GM21390 (cell line): ENCODE measurements at regions not wholly inside any gene's neighbourhood (a gene's known extent, or its start where the extent isn't known, plus 50 kb on each side); places are given as distances from the start of the nearest gene placed in this dataset.

Experiments used
- ATAC-seq: cut with Tn5 transposase; IDR thresholded peaks from one replicate; pipeline ENCODE4 v1.9.1; 2021; ENCODE audit not compliant: unreplicated experiment

- no peak for ATAC-seq
Measured at GRCh38 chr7:21140622-21141021, 287.3 kb upstream of the SP4 start.

DNA sequence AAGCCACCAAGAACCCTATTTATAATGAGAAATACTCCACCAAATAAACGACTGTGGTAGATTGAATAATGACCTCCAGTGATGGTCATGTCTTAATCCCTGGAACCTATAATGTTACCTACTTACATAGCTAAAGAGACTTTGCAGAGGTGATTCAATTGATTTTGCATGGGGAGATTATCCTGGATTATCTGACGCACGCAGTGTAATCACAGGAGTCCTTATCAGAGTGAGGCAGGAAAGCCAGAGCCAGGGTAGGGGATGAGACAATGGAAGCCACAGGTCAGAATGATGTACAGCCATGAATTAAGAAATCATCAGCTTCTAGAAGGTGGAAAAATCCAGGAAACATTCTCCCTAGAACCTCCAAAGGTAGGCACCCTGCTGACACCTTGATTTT, 286.4 kb upstream of the SP4 start:
- ATAC-seq: no peak

DNA sequence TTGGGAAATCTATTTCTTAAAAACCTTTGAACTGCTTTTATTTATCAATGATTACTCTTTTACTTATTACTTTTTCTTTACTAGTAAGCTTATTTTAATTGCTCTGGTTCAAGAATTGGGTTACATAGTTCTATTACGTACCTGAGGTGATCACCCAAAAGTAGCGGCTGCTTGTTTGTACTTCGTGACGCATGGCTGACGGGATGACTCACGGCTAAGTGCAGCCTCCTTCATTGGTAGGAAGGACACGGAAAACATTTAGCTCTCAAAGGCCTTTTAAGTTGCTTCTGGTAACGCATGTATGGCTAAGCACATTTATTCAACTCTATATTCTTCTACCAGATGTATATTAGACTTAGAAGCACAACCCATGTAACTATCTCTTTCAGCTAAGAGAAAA, 285.8 kb upstream of the SP4 start:
- no peak for ATAC-seq

GRCh38 chr7:21146642-21147423, 281.1 kb upstream of the SP4 start:
- no peak for ATAC-seq

DNA sequence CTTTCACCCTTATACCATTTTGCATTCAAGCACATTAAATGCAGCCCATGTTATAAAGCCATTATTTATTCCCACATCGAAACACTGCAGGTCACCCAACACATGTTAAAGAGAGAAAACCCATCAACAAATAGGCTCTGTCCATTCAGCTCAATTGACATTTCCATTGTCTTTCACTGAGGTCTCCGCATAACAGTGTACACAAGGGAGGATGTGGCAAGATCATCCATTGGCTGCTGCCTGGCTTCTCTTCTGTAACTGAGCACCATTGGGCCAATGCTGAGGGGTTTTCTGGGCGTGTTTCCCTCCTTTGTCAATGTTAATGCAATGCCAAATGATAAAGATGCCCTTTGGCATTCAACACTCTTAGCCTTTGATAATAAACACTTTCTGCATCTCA, 278.1 kb upstream of the SP4 start:
- ATAC-seq: no peak

DNA sequence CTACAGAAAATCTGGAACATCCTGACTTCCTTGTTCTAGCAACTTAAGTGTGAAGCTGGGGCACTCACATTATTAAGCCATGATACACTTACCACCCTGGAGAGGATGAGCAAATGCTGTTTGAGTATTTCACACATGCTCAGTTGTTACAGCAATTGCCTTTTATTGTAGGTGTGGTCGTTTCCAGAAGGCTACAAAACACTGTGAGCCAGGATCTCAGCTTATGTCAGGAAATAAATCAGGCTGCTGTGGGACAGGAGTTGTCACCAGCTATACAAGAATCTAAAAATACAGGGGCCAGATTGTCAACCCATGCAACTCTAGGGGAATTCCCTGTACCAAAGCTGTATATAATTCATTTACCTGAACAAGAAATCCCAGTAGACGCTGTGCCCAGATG, 273.3 kb upstream of the SP4 start:
- ATAC-seq: no peak

DNA sequence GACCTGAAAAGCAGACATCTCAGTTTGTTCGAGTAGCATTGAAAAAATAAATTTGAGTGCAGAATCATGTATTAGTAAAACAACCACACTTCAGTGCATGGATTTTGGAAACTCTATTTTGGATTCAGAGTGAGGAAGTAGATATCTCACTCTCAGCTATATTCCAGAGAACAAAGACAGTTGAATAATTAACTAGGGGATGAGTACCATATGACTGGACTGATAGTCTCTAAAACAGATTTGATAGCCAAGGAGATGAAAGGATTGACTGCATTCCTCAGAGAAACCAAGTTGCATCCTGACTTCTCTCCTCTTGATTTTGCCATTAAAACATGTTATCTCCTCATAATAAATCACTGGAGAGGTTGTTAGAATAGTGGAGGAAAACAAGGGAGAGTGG, 268.4 kb upstream of the SP4 start:
- no peak for ATAC-seq

GRCh38 chr7:21160401-21160800, 267.5 kb upstream of the SP4 start:
- ATAC-seq: no peak

GRCh38 chr7:21167942-21168341, 259.9 kb upstream of the SP4 start:
- ATAC-seq: no peak

DNA sequence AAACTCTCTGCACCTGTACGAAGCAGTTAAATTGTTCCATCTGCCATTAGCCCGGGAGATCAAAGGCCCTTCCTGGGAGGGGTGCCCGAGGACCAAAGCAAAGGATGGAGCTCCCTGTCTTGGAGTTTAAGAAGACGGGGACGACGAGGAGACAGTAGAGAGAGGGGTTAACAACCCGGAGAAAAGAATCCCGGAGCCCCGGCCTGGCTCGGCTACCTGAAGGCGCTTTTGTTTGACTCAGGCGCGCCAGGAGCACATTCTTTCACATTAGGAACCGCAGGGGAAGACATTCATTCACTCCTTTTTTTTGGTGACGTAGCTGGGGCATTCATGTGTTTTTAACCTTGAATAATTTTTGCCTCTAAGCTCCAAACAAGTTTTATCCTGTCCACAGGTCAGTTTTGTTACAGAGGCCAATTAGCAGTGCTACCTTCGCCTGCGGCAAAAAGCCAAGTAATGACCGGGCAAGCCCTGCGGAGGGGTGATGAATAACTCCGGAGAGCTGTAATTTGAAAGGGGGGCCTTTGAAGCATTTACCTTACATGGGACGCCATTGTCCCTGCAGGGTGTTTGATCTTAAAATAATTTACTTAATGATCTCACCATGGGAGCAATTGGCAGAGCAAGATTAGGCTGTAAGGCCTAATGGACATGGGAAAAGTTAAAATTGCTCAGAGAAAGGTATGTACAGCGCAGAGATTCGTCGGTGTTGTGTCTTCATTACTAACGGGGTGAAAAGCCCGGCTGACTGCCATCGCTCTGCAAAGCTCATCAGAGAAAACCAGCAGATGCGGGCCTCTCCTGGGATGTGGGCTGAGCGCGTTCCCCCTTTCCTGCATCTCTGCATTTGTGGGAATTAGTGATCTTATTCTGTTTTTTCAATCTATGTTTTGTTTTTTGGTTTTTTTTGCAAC, 258.0 kb upstream of the SP4 start:
- no peak for ATAC-seq

DNA sequence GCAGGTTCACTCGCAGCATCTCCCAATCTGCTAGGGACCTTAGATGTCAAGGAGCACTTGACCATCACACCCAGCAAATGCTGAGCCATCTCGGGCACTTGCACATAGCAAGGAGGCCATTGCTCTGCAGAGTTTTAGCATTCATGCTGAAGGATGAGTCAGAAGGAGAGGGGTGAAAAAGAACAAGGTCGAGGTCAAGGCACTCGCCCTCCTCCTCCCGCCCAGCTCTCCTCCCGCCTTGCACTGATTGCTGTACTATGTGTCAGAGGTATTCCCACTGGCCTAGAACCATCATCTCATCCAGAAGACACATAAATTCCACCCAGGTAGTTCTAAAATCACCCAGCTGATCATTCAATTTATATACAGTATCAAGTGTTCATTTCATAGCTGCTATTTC, 255.1 kb upstream of the SP4 start:
- ATAC-seq: no peak

- ATAC-seq: no peak
Measured at GRCh38 chr7:21173436-21173835, 254.4 kb upstream of the SP4 start.

DNA sequence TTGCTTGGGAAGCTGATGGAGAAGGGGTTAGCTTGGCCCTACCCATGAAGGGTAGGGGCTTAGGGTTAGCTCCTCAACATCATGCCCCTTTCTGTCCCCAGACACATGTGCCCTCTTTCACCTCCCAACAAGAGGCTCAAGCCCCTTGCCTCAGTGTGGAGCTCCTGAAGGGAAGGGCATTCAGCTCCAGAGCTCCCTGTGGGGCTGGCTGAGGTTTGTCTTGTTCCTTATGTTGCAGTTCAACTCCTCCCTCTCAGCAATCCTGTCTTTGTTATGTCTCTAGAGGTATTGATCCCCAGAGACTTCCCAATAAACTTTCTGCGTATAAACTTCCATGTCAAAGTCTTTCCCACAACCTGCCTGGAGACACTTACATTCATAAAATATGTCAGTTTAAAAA, 252.2 kb upstream of the SP4 start:
- ATAC-seq: no peak

DNA sequence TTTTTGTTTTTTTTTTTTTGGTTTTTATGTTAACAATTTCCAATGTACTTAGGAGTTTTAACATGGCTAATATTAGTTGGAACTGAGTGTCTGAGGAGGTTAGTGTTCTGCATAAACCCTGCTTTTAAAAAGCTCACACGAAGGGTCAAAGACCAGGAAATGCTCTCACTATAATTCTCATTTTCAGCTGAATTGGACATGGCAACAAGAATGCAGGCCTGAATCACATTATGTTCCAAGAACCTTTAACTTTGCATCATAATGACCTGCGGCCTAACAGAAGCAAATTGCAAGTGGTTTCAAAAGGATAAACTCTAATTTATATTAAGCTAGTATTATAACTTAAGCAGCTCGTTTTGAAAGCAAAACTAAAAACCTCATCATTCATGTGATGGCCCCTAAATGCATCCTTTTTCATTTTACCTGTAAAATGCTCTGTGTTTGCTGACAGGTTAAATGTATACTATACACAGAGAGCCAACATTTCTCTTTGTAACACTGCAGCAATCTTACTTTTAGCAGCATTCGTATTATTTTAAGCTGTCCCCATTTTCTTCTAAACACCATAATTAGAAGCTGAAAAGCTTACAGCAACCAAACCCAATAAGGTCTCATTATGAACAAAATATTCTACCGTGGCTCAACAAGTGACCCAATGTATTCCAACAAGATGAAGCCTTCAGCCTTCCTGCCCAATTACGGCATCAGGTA, 242.8 kb upstream of the SP4 start:
- no peak for ATAC-seq

DNA sequence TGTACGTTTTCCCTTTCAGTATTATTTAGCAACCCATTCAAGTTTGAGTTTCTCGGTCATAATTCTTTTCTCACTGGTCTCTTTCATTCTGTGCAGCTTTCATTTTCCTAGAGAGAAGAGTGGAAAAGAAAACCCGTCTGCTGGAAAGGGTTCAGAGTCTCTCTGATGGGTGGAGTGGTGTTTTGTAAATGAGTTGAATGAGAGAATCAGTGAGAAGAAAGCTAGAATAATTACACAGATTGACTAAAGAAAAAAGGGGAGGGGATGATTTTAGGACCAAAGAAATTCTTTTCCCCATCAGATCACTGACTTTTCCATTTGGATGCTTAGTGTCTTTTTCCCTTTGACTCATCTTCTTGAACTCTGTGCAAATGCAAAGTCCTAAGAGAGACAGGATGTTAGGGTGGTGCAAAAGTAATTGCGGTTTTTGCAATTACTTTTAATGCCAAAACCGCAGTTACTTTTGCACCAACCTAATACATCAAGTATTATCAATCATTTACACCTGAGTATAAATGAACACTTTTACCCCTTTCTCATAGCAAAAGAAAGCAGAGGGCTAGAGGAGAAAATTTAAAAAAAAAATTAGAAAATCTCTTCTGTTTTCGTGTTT, 242.1 kb upstream of the SP4 start:
- no peak for ATAC-seq

- ATAC-seq: no peak
Measured at GRCh38 chr7:21191321-21192073, 236.4 kb upstream of the SP4 start.

- no peak for ATAC-seq
Measured at GRCh38 chr7:21192657-21193056, 235.2 kb upstream of the SP4 start.

DNA sequence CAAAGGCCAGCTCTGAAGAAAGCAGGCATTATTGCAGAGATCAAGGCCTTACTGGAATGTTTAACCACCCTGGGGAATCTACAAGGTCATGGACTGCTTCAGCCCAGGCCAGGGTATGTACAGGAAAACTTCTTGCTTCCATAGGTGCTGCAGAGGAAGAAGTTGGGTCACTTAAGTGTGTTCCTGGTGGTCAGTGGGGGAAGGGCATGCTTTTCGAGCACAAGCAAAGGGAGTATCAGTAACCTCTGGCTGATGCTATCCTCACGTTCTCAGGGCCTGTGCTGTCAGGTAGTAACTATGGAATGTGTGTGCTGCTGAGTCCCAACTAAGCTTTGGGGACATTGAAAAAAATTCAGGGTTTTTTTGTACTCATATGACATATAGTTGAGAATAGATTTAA, 234.0 kb upstream of the SP4 start:
- ATAC-seq: no peak

GRCh38 chr7:21194936-21195335, 232.9 kb upstream of the SP4 start:
- no peak for ATAC-seq

GRCh38 chr7:21198921-21199320, 229.0 kb upstream of the SP4 start:
- ATAC-seq: no peak

DNA sequence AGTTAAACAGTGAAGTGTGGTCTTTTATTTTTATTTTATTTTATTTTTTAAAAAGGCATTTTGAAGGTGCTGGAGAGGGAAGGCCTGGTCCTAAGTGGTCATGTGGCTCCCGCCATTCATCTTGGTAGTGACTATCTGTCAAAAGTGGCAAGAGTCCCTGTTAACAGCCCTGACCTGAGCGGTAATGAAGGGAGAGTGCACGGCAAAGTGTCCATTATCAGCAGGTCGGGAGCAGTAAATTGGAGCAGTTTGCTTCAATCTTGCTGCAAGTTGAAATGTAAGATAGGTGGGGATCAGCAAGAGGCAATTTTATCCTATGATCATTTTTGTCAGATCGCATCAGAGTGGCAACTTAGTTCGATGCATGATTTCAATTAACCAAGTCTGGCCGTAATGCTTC, 227.4 kb upstream of the SP4 start:
- ATAC-seq: no peak
